ENCODE measurements at regions not wholly inside any gene's neighbourhood (a gene's known extent, or its start where the extent isn't known, plus 50 kb on each side); places are given as distances from the start of the nearest gene placed in this dataset.

GRCh38 chr9:30511666-30512065 lies 1872.8 kb upstream of the ACO1 start:
- Histone ChIP-seq H3K27me3 (ENCODE audit: insufficient read depth, low read length) (no peaks in the 10 kb centered on the region), H3K27ac (ENCODE audit: low read depth, low read length, poor library complexity, severe bottlenecking) (no peak overlapping the region), H3K9me3 (ENCODE audit: low read length) (no peaks in the 10 kb centered on the region), H3K9me2 (ENCODE audit: low read depth, low read length) (no peaks in the 10 kb centered on the region), H3K79me2 (ENCODE audit: insufficient read depth, low read length) (no peaks in the 10 kb centered on the region), H4K20me1 (ENCODE audit: insufficient read depth, low read length) (no peaks in the 10 kb centered on the region), H3F3A (ENCODE audit: insufficient read depth, low read length) (no peaks in the 10 kb centered on the region), H3K4me2 (ENCODE audit: low read length) (no peak overlapping the region), H3K4me1 (ENCODE audit: insufficient read depth, low read length, severe bottlenecking) (no peaks in the 10 kb centered on the region), H2AFZ (ENCODE audit: low read length) (no peak overlapping the region), H3K9ac (ENCODE audit: low read length) (no peak overlapping the region), H3K4me3 (ENCODE audit: low read depth, low read length, poor library complexity, severe bottlenecking) (no peak overlapping the region), H3K36me3 (ENCODE audit: insufficient read depth, low read length) (no peaks in the 10 kb centered on the region)
- no peak for TF ChIP-seq EZH2 (IDR thresholded peaks at IDR 0.05; ENCODE audit: borderline replicate concordance, low read length)
- TF ChIP-seq, protein P1, sequence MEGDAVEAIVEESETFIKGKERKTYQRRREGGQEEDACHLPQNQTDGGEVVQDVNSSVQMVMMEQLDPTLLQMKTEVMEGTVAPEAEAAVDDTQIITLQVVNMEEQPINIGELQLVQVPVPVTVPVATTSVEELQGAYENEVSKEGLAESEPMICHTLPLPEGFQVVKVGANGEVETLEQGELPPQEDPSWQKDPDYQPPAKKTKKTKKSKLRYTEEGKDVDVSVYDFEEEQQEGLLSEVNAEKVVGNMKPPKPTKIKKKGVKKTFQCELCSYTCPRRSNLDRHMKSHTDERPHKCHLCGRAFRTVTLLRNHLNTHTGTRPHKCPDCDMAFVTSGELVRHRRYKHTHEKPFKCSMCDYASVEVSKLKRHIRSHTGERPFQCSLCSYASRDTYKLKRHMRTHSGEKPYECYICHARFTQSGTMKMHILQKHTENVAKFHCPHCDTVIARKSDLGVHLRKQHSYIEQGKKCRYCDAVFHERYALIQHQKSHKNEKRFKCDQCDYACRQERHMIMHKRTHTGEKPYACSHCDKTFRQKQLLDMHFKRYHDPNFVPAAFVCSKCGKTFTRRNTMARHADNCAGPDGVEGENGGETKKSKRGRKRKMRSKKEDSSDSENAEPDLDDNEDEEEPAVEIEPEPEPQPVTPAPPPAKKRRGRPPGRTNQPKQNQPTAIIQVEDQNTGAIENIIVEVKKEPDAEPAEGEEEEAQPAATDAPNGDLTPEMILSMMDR (IDR thresholded peaks at IDR 0.05; ENCODE audit: low read length): no peak

GRCh38 chr9:30519166-30519565 lies 1865.3 kb upstream of the ACO1 start:
- Histone ChIP-seq H3K9me2 (ENCODE audit: low read depth, low read length) (no peaks in the 10 kb centered on the region), H3K36me3 (ENCODE audit: insufficient read depth, low read length) (no peaks in the 10 kb centered on the region)
- no peak for TF ChIP-seq EZH2 (IDR thresholded peaks at IDR 0.05; ENCODE audit: borderline replicate concordance, low read length)
- TF ChIP-seq, protein P1 (IDR thresholded peaks at IDR 0.05; ENCODE audit: low read length): no peak

DNA sequence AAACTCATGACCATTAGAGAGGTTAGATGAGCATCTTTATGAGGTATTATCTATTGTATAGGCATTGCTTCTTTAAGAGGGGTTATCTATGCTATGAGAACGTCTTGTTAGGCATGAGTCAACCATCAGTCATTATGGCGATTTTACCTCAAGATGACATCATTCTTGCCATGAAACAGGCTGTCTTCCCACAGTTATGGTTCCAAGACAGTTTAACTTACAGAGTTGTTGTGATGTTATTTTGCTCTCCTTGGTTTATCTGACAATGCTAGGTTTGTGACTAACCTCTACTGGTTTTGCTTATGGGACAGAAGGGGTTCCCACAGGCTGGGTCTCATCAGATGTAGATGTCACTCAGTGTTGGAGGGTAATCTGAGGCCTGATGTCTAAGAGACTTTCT lies 1864.7 kb upstream of the ACO1 start:
- no peaks in the 10 kb centered on the region for H3K9me3 ChIP-seq (ENCODE audit: low read length)
- H3K79me2 ChIP-seq (ENCODE audit: insufficient read depth, low read length): no peaks in the 10 kb centered on the region
- H3K27me3 ChIP-seq (ENCODE audit: insufficient read depth, low read length): no peaks in the 10 kb centered on the region
- no peaks in the 10 kb centered on the region for H3K9me2 ChIP-seq (ENCODE audit: low read depth, low read length)
- no peak overlapping the region for H3K4me2 ChIP-seq (ENCODE audit: low read length)
- no peaks in the 10 kb centered on the region for H3K36me3 ChIP-seq (ENCODE audit: insufficient read depth, low read length)
- H2AFZ ChIP-seq (ENCODE audit: low read length): no peak overlapping the region
- H3K9ac ChIP-seq (ENCODE audit: low read length): no peak overlapping the region
- H3K4me1 ChIP-seq (ENCODE audit: insufficient read depth, low read length, severe bottlenecking): no peaks in the 10 kb centered on the region
- no peaks in the 10 kb centered on the region for H3F3A ChIP-seq (ENCODE audit: insufficient read depth, low read length)
- H4K20me1 ChIP-seq (ENCODE audit: insufficient read depth, low read length): no peaks in the 10 kb centered on the region
- no peak overlapping the region for H3K4me3 ChIP-seq (ENCODE audit: low read depth, low read length, poor library complexity, severe bottlenecking)
- no peak for TF ChIP-seq EZH2 (IDR thresholded peaks at IDR 0.05; ENCODE audit: borderline replicate concordance, low read length)
- TF ChIP-seq, protein P1 (IDR thresholded peaks at IDR 0.05; ENCODE audit: low read length): no peak
- no peak overlapping the region for H3K27ac ChIP-seq (ENCODE audit: low read depth, low read length, poor library complexity, severe bottlenecking)

More at GRCh38 chr9:30519166-30519565, 1865.3 kb upstream of the ACO1 start:
- Histone ChIP-seq H3K4me1 (ENCODE audit: insufficient read depth, low read length, severe bottlenecking) (no peaks in the 10 kb centered on the region), H3K27ac (ENCODE audit: low read depth, low read length, poor library complexity, severe bottlenecking) (no peak overlapping the region), H3F3A (ENCODE audit: insufficient read depth, low read length) (no peaks in the 10 kb centered on the region), H2AFZ (ENCODE audit: low read length) (no peak overlapping the region), H3K9ac (ENCODE audit: low read length) (no peak overlapping the region), H3K27me3 (ENCODE audit: insufficient read depth, low read length) (no peaks in the 10 kb centered on the region), H3K9me3 (ENCODE audit: low read length) (no peaks in the 10 kb centered on the region), H3K4me3 (ENCODE audit: low read depth, low read length, poor library complexity, severe bottlenecking) (no peak overlapping the region), H3K79me2 (ENCODE audit: insufficient read depth, low read length) (no peaks in the 10 kb centered on the region), H3K4me2 (ENCODE audit: low read length) (no peak overlapping the region), H4K20me1 (ENCODE audit: insufficient read depth, low read length) (no peaks in the 10 kb centered on the region)
